Upper lobe of right lung (tissue), 1 donor: ENCODE measurements at regions not wholly inside any gene's neighbourhood (a gene's known extent, or its start where the extent isn't known, plus 50 kb on each side); places are given as distances from the start of the nearest gene placed in this dataset.

ENCODE experiments used
- ATAC-seq: fragments of 200-7000 bp; cut with Tn5 transposase; one replicate; pipeline ENCODE4 v1.9.1; 2020; ENCODE audit warnings: mild to moderate bottlenecking, moderate library complexity
- DNase-seq: peaks from one replicate; pipeline ENCODE4 v3.0.0-alpha.2; 2020
- H3K27ac ChIP-seq: fragments of 200-600 bp; one replicate; pipeline ENCODE4 v1.8.0; 2022
- H3K27me3 ChIP-seq: fragments of 200-600 bp; one replicate; pipeline ENCODE4 v1.8.0; 2022; ENCODE audit warnings: mild to moderate bottlenecking
- H3K36me3 ChIP-seq: fragments of 200-600 bp; one replicate; pipeline ENCODE4 v1.8.0; 2022
- H3K4me1 ChIP-seq: fragments of 200-600 bp; one replicate; pipeline ENCODE4 v1.8.0; 2022
- H3K4me3 ChIP-seq: fragments of 200-600 bp; one replicate; pipeline ENCODE4 v1.8.0; 2022; ENCODE audit warnings: mild to moderate bottlenecking
- H3K9me3 ChIP-seq: fragments of 200-600 bp; one replicate; pipeline ENCODE4 v1.8.0; 2022
- intact Hi-C: fragments of 100-400 bp; cut with DNase I; formaldehyde crosslinking; loops from one replicate; pipeline ENCODE4 v1.11.0; 2022
- TF ChIP-seq, protein P1 (sequence below): fragments of 200-600 bp; IDR thresholded peaks from one replicate; pipeline ENCODE4 v1.8.0; 2022; ENCODE audit warnings: antibody characterized with exemption
- donor health status: DM: no; HTN: yes; CAD: no; lungs with severe emphysema.

DNA sequence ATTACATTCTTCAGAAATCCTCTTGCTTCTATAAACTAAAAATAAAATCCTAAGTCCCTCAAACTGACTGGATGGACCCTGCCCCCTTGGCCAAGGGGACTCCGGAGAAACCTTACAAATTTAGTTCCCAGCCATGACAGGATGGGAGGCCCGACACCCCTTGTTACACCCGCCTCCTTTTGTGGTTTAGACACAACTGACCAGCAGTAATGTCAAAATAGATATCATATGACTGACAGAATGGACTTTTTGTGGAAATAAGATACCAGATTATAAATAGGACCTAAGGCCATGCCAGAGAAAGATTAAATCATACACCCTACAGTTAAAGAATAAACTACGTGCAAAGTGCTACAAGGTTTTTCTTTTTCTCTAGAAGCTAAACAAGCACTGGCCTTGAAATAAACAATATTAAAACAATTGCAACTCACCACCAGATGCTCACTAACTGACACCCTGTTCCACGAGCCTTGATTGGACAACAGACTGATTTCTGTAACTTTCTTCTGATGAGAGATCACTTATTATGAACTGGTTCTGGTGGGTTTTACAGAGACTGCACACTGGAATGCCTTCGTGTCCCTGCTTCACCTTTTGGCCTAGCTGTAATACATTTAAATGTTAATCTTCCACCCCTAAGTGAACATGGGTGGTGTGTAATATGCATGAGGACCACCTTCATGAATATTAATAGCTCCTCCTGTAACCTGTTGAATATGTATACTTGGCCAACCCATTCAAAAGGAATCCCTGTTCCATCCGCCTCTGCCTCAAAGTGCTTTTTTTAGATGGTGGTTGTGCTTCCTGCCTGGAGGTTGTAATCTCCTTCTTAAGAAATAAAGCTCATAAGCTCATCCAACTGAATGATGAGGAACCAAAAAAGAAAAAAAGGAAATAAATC lies 99.6 kb downstream of the ODF2L start:
- DNase-seq (no peak), ATAC-seq (no peak)
- H3K4me1 ChIP-seq = no peaks in the 10 kb centered on the region
- no peak overlapping the region for H3K4me3 ChIP-seq
- TF ChIP-seq, protein P1, sequence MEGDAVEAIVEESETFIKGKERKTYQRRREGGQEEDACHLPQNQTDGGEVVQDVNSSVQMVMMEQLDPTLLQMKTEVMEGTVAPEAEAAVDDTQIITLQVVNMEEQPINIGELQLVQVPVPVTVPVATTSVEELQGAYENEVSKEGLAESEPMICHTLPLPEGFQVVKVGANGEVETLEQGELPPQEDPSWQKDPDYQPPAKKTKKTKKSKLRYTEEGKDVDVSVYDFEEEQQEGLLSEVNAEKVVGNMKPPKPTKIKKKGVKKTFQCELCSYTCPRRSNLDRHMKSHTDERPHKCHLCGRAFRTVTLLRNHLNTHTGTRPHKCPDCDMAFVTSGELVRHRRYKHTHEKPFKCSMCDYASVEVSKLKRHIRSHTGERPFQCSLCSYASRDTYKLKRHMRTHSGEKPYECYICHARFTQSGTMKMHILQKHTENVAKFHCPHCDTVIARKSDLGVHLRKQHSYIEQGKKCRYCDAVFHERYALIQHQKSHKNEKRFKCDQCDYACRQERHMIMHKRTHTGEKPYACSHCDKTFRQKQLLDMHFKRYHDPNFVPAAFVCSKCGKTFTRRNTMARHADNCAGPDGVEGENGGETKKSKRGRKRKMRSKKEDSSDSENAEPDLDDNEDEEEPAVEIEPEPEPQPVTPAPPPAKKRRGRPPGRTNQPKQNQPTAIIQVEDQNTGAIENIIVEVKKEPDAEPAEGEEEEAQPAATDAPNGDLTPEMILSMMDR = no peak
- intact Hi-C loops = no loop called here
- H3K9me3 ChIP-seq = no peaks in the 10 kb centered on the region
- no peaks in the 10 kb centered on the region for H3K36me3 ChIP-seq
- H3K27ac ChIP-seq = no peak overlapping the region
- H3K27me3 ChIP-seq = no peaks in the 10 kb centered on the region

DNA sequence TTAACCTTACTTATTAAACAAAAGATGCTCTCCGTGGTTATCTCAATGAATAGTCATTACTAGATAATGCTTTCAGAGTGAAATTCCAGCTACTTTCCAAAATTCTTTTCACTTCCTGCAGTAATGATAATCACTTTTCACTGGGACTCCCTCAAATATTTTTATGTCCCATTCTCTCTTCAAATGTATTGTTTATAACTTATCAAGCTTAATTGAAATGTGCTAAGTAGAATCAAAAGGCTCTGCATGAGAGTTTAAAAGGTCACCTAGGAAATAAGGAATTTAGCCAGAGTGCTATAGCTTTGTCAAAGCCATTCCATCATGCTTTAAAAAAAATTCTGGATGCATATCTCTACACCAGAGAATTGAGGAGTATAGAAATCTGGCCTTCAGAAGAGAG lies 106.4 kb downstream of the ODF2L start:
- Histone ChIP-seq H3K27me3 (no peaks in the 10 kb centered on the region), H3K36me3 (no peaks in the 10 kb centered on the region), H3K9me3 (no peaks in the 10 kb centered on the region), H3K27ac (no peak overlapping the region), H3K4me3 (no peak overlapping the region), H3K4me1 (no peaks in the 10 kb centered on the region)
- TF ChIP-seq, protein P1 = no peak
- intact Hi-C loops = no loop called here
- ATAC-seq = no peak
- DNase-seq = no peak

DNA sequence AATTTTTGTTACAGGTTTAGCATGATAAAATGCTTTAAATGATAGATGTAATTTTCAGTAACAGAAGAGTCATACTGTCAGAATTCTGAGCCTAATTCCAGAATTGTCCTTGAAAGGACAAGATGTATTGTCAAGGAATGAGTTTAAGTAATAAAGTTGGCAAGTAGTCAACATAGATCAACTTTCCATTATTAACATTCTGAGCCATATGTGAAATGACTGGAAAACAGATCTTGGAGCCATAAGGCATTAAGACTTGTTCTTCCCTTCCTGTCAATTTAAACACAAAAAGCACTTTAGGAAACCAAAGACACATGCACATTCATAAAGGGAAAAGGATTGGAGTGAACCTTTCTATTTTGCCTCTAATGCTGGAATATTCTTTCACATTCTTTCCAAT lies 107.0 kb downstream of the ODF2L start:
- Histone ChIP-seq H3K27me3 (no peaks in the 10 kb centered on the region), H3K9me3 (no peaks in the 10 kb centered on the region), H3K4me3 (no peak overlapping the region), H3K4me1 (no peaks in the 10 kb centered on the region), H3K36me3 (no peaks in the 10 kb centered on the region), H3K27ac (no peak overlapping the region)
- ATAC-seq (no peak), DNase-seq (no peak)
- intact Hi-C loops = no loop called here
- TF ChIP-seq, protein P1 = no peak

DNA sequence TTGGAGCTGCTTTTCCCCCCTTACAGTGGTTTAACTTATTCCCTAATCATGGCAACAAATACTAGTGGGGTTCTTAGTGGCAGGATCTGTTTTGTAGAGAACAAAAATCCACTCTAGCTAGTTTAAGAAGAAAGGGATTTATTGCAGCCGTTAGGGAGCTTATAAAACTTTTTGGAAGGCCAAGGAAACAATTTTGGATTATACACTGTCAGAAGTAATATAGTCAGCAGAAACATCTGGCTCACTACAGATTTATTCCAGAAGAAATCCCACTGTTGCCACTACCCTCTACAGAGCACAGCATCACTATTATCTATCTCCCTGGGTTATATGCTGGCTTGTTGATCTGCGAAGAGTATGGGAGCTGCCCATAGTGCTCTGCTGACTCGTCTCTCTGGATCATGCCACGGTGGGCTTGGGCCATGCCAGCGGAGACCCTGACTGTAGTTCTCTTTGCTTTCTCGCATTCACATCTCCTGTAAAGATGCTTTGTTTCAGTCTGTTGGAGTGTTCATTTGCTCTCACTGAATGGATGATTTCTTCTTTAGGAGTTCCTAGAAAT lies 107.5 kb downstream of the ODF2L start:
- Histone ChIP-seq H3K36me3 (no peaks in the 10 kb centered on the region), H3K9me3 (no peaks in the 10 kb centered on the region), H3K27ac (no peak overlapping the region), H3K4me3 (no peak overlapping the region), H3K4me1 (no peaks in the 10 kb centered on the region), H3K27me3 (no peaks in the 10 kb centered on the region)
- intact Hi-C loops = no loop called here
- no peak for ATAC-seq
- DNase-seq = no peak
- TF ChIP-seq, protein P1 = no peak

GRCh38 chr1:86285796-86286195 lies 110.3 kb downstream of the ODF2L start:
- Histone ChIP-seq H3K36me3 (no peaks in the 10 kb centered on the region), H3K27ac (no peak overlapping the region), H3K4me3 (no peak overlapping the region), H3K9me3 (no peaks in the 10 kb centered on the region), H3K27me3 (no peaks in the 10 kb centered on the region), H3K4me1 (no peaks in the 10 kb centered on the region)
- TF ChIP-seq, protein P1 = no peak
- intact Hi-C loops = no loop called here
- DNase-seq = no peak
- no peak for ATAC-seq
